A673 (cell line): ENCODE measurements at regions not wholly inside any gene's neighbourhood (a gene's known extent, or its start where the extent isn't known, plus 50 kb on each side); places are given as distances from the start of the nearest gene placed in this dataset.

Experiments used
- EZH2 ChIP-seq: fragments of 200-600 bp; sonication (generic); IDR thresholded peaks from 2 replicates; pipeline ENCODE4 v1.6.1; 2017; ENCODE audit warnings: borderline replicate concordance, low read depth, mild to moderate bottlenecking, mixed read lengths, antibody characterized with exemption, low read length; ENCODE audit not compliant: poor library complexity, severe bottlenecking
- TF ChIP-seq, protein P1 (sequence below): fragments of 300-800, 200-600 bp; sonication (generic); conservative IDR thresholded peaks from 2 replicates; pipeline ENCODE4 v1.5.1; 2017; ENCODE audit warnings: low read depth, mild to moderate bottlenecking, antibody characterized with exemption, low read length, moderate library complexity, mixed read lengths

- TF ChIP-seq, protein P1, sequence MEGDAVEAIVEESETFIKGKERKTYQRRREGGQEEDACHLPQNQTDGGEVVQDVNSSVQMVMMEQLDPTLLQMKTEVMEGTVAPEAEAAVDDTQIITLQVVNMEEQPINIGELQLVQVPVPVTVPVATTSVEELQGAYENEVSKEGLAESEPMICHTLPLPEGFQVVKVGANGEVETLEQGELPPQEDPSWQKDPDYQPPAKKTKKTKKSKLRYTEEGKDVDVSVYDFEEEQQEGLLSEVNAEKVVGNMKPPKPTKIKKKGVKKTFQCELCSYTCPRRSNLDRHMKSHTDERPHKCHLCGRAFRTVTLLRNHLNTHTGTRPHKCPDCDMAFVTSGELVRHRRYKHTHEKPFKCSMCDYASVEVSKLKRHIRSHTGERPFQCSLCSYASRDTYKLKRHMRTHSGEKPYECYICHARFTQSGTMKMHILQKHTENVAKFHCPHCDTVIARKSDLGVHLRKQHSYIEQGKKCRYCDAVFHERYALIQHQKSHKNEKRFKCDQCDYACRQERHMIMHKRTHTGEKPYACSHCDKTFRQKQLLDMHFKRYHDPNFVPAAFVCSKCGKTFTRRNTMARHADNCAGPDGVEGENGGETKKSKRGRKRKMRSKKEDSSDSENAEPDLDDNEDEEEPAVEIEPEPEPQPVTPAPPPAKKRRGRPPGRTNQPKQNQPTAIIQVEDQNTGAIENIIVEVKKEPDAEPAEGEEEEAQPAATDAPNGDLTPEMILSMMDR, result no peak
- TF ChIP-seq EZH2, result no peak
Measured at GRCh38 chr5:4575608-4576007, 564.5 kb upstream of the ADAMTS16 start.
